Epithelial cell of prostate (primary cell): ENCODE measurements at regions not wholly inside any gene's neighbourhood (a gene's known extent, or its start where the extent isn't known, plus 50 kb on each side); places are given as distances from the start of the nearest gene placed in this dataset.

Experiments
- DNase-seq: peaks from one replicate; pipeline ENCODE4 v3.0.0-alpha.2; 2011; ENCODE audit warnings: low read depth, low spot score
- H3K27ac ChIP-seq: fragments of 450-650 bp; 2 replicates; pipeline ENCODE4 v1.5.1; 2017; ENCODE audit warnings: mild to moderate bottlenecking

GRCh38 chr6:140070846-140071473, 696.5 kb upstream of the CITED2 start:
- H3K27ac ChIP-seq: no peak overlapping the region
- DNase-seq: peak; percentile 8

- H3K27ac ChIP-seq: no peak overlapping the region
- no peak for DNase-seq
These were observed 695.1 kb upstream of the CITED2 start for GRCh38 chr6:140069576-140069975.

- DNase-seq: no peak
- H3K27ac ChIP-seq: no peak overlapping the region
These were observed 694.4 kb upstream of the CITED2 start for GRCh38 chr6:140068801-140069200.

- no peak for DNase-seq
- H3K27ac ChIP-seq: no peak overlapping the region
These were observed 689.9 kb upstream of the CITED2 start for GRCh38 chr6:140064366-140064765.

- no peak for DNase-seq
- peak overlapping the region; percentile 64 for H3K27ac ChIP-seq
These were observed 688.6 kb upstream of the CITED2 start for GRCh38 chr6:140063021-140063399.

- peak overlapping the region; percentile 64 for H3K27ac ChIP-seq
- peak; percentile 12 for DNase-seq
These were observed 687.9 kb upstream of the CITED2 start for GRCh38 chr6:140062043-140063020.

- no peak for DNase-seq
- peak overlapping the region; percentile 64 for H3K27ac ChIP-seq
These were observed 686.9 kb upstream of the CITED2 start for GRCh38 chr6:140061110-140062042.

- DNase-seq: no peak
- no peak overlapping the region for H3K27ac ChIP-seq
These were observed 685.5 kb upstream of the CITED2 start for GRCh38 chr6:140059947-140060346.

- no peak for DNase-seq
- H3K27ac ChIP-seq: no peak overlapping the region
These were observed 684.4 kb upstream of the CITED2 start for GRCh38 chr6:140058863-140059262.

- H3K27ac ChIP-seq: no peak overlapping the region
These were observed 678.6 kb upstream of the CITED2 start for GRCh38 chr6:140052736-140053729.

GRCh38 chr6:140051521-140052512, 677.4 kb upstream of the CITED2 start:
- H3K27ac ChIP-seq: peak overlapping the region; percentile 48
- DNase-seq: peak; percentile 82

More at GRCh38 chr6:140052736-140053729, 678.6 kb upstream of the CITED2 start:
- DNase-seq: no peak

GRCh38 chr6:140050101-140050995, 675.9 kb upstream of the CITED2 start:
- no peak overlapping the region for H3K27ac ChIP-seq
- no peak for DNase-seq

GRCh38 chr6:140049251-140049650, 674.8 kb upstream of the CITED2 start:
- no peak for DNase-seq
- no peak overlapping the region for H3K27ac ChIP-seq

- no peak overlapping the region for H3K27ac ChIP-seq
- DNase-seq: no peak
These were observed 673.8 kb upstream of the CITED2 start for GRCh38 chr6:140048202-140048790.

- no peak for DNase-seq
- H3K27ac ChIP-seq: no peak overlapping the region
These were observed 672.9 kb upstream of the CITED2 start for GRCh38 chr6:140047321-140047720.

- H3K27ac ChIP-seq: no peak overlapping the region
These were observed 671.7 kb upstream of the CITED2 start for GRCh38 chr6:140046016-140046632.

More at GRCh38 chr6:140046016-140046632, 671.7 kb upstream of the CITED2 start:
- no peak for DNase-seq
